ENCODE measurements at regions not wholly inside any gene's neighbourhood (a gene's known extent, or its start where the extent isn't known, plus 50 kb on each side); places are given as distances from the start of the nearest gene placed in this dataset.
"Not testable (repeated sequence)": the region's sequence is repeated elsewhere in the genome, so short reads cannot be mapped to it uniquely, and the experiment has no call there.

DNA sequence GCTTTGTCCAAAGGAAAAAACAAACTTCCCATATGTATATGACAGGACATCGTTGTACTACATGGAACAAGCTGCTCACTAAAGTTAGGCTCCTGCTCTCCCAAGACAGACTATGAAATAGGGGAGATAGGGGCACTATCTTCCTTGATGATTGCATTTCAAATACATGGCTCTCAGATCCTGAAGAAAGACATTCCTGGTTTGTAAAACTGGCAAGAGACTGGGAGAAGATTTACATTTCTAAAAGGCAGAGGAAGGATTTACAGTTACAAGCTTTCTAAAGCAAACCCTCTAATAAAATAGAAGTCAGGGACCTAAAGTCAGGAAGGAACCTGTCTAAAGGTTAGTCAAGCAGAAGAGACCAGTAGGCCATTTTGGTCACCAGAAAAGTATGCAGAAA, 103.7 kb downstream of the SLC17A6 start:
- DNase-seq = no peak

DNA sequence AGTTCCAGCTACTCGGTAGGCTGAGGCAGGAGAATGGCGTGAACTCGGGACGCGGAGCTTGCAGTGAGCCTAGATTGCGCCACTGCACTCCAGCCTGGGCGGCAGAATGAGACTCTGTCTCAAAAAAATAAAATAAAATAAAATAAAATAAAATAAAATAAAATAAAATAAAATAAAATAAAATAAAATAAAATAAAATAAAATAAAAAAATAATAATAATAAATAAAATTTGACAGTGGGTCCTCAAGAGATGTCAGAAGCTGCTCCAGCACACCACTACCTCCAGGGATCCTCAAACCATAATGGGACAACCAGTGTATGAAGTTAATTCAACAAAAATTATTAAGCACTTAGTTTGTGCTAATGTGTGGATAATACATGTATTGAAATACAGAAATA, 97.4 kb downstream of the SLC17A6 start:
- DNase-seq = not testable (repeated sequence)

DNA sequence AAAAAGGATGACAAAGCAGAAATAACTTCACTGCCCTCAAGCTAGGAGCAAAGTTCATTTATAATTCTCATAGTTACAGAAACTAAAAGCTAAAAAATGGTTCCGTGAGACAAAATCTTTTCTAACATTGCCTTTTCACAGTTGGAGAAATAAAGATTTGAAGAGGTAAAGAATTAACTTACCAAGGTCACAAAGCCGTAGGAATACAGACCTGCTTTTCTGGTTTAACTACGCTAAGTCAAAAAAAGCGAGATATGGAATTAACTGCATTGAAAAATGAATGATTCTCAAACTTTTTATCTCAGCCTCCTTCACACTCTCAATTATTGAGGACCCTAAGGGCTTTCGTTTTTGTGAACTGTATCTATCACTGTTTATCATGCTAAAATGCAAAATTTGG, 95.3 kb downstream of the SLC17A6 start:
- DNase-seq = no peak

GRCh38 chr11:22433094-22433455, 94.9 kb downstream of the SLC17A6 start:
- peak; percentile 44 for DNase-seq

- DNase-seq = peak; percentile 68
These were observed 94.3 kb downstream of the SLC17A6 start for GRCh38 chr11:22432291-22433093.

- no peak for DNase-seq
These were observed 92.9 kb downstream of the SLC17A6 start for GRCh38 chr11:22431106-22431505.

- DNase-seq = no peak
These were observed 92.5 kb downstream of the SLC17A6 start for GRCh38 chr11:22430639-22431038.

DNA sequence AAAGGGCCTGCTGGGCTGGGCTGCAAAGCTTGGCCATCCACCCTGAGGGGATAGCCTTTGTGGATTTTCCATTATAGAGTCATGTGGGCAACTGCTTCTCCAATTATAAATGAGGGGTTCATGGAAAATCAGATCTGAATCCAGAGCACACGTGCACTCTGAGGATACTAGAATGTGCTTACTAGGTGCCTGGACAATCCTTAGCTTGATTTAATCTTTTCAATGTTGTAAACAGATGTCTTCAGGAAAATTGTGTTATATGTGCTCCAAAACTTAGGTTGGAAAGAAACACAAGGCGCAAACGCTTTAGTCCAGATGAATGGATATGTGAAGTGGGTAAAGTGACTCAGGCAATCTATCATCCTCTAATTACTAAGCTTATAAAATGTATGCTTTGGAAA, 92.0 kb downstream of the SLC17A6 start:
- DNase-seq = no peak

Data from fibroblast of skin of scalp (primary cell).